Mucosa of rectum (tissue), 2 donors: ENCODE measurements at regions not wholly inside any gene's neighbourhood (a gene's known extent, or its start where the extent isn't known, plus 50 kb on each side); places are given as distances from the start of the nearest gene placed in this dataset.

Experiments
- H3K27ac ChIP-seq, 2 donors: one replicate each; pipeline ENCODE4 v1.7.0; 2013; ENCODE audit warnings: inconsistent platforms in 2 of 2, low read depth in 2 of 2, low read length in 2 of 2
- H3K27me3 ChIP-seq, 2 donors: one replicate each; pipeline ENCODE4 v1.7.0; 2013; ENCODE audit warnings: low read length in 2 of 2; ENCODE audit not compliant: control insufficient read depth in 2 of 2, insufficient read depth in 2 of 2
- H3K36me3 ChIP-seq, 2 donors: one replicate each; pipeline ENCODE4 v1.7.0; 2013; ENCODE audit warnings: low read length in 2 of 2; ENCODE audit not compliant: control insufficient read depth in 2 of 2, insufficient read depth in 2 of 2
- H3K4me1 ChIP-seq, 2 donors: one replicate each; pipeline ENCODE4 v1.7.0; 2013; ENCODE audit warnings: low read length in 2 of 2, mild to moderate bottlenecking in 1 of 2; ENCODE audit not compliant: control insufficient read depth in 2 of 2, insufficient read depth in 2 of 2
- H3K4me3 ChIP-seq, 2 donors: one replicate each; pipeline ENCODE4 v1.7.0; 2013; ENCODE audit warnings: low read length in 2 of 2
- H3K9ac ChIP-seq, 2 donors: one replicate each; pipeline ENCODE4 v1.7.0; 2013; ENCODE audit warnings: low read length in 2 of 2, low read depth in 1 of 2, mild to moderate bottlenecking in 1 of 2
- H3K9me3 ChIP-seq, 2 donors: one replicate each; pipeline ENCODE4 v1.7.0; 2013; ENCODE audit warnings: low read length in 2 of 2; ENCODE audit not compliant: control insufficient read depth in 2 of 2
- donor health status: healthy.
- donor health status: Normal muscosa, but diverticular disease.

GRCh38 chr4:147326591-147326990 is 154.3 kb upstream of the EDNRA start:
- Histone ChIP-seq H3K4me3 (no peak overlapping the region), H3K27me3 (no peaks in the 10 kb centered on the region), H3K4me1 (peaks cover 0 to 13% of the 10 kb centered on the region in 2 donors), H3K9me3 (no peaks in the 10 kb centered on the region), H3K36me3 (no peaks in the 10 kb centered on the region), H3K9ac (no peak overlapping the region), H3K27ac (no peak overlapping the region)

- no peaks in the 10 kb centered on the region for H3K27me3 ChIP-seq
- peak overlapping the region in 1 of 2 donors; percentile 24 for H3K27ac ChIP-seq
- no peaks in the 10 kb centered on the region for H3K9me3 ChIP-seq
- no peak overlapping the region for H3K9ac ChIP-seq
- H3K4me3 ChIP-seq = no peak overlapping the region
- H3K36me3 ChIP-seq = no peaks in the 10 kb centered on the region
- peaks cover 0 to 13% of the 10 kb centered on the region in 2 donors for H3K4me1 ChIP-seq
These were observed 153.6 kb upstream of the EDNRA start for GRCh38 chr4:147327322-147327721.

GRCh38 chr4:147328189-147328588 is 152.7 kb upstream of the EDNRA start:
- Histone ChIP-seq H3K4me1 (peaks cover 0 to 13% of the 10 kb centered on the region in 2 donors), H3K27me3 (no peaks in the 10 kb centered on the region), H3K36me3 (no peaks in the 10 kb centered on the region), H3K27ac (peak overlapping the region in 1 of 2 donors; percentile 48), H3K9me3 (no peaks in the 10 kb centered on the region), H3K4me3 (no peak overlapping the region), H3K9ac (no peak overlapping the region)

- Histone ChIP-seq H3K4me1 (peaks cover 0 to 16% of the 10 kb centered on the region in 2 donors), H3K4me3 (no peak overlapping the region), H3K27ac (peak overlapping the region in 1 of 2 donors; percentile 34), H3K9me3 (no peaks in the 10 kb centered on the region), H3K36me3 (no peaks in the 10 kb centered on the region), H3K9ac (no peak overlapping the region), H3K27me3 (no peaks in the 10 kb centered on the region)
These were observed 152.0 kb upstream of the EDNRA start for GRCh38 chr4:147328756-147329446.

GRCh38 chr4:147332091-147332490 is 148.8 kb upstream of the EDNRA start:
- no peak overlapping the region for H3K27ac ChIP-seq
- no peaks in the 10 kb centered on the region for H3K27me3 ChIP-seq
- H3K9ac ChIP-seq = no peak overlapping the region
- no peaks in the 10 kb centered on the region for H3K9me3 ChIP-seq
- H3K4me3 ChIP-seq = no peak overlapping the region
- H3K4me1 ChIP-seq = peaks cover 2 to 21% of the 10 kb centered on the region in 2 donors
- H3K36me3 ChIP-seq = no peaks in the 10 kb centered on the region

- no peaks in the 10 kb centered on the region for H3K9me3 ChIP-seq
- no peak overlapping the region for H3K27ac ChIP-seq
- H3K4me1 ChIP-seq = peaks cover 2 to 23% of the 10 kb centered on the region in 2 donors
These were observed 146.4 kb upstream of the EDNRA start for GRCh38 chr4:147334478-147334877.

GRCh38 chr4:147335183-147335582 is 145.7 kb upstream of the EDNRA start:
- Histone ChIP-seq H3K4me3 (no peak overlapping the region), H3K36me3 (no peaks in the 10 kb centered on the region), H3K27ac (no peak overlapping the region), H3K4me1 (peaks cover 2 to 23% of the 10 kb centered on the region in 2 donors), H3K9ac (no peak overlapping the region), H3K9me3 (no peaks in the 10 kb centered on the region), H3K27me3 (no peaks in the 10 kb centered on the region)

More at GRCh38 chr4:147334478-147334877, 146.4 kb upstream of the EDNRA start:
- no peak overlapping the region for H3K9ac ChIP-seq
- H3K27me3 ChIP-seq = no peaks in the 10 kb centered on the region
- no peaks in the 10 kb centered on the region for H3K36me3 ChIP-seq
- H3K4me3 ChIP-seq = no peak overlapping the region

GRCh38 chr4:147336252-147336651 is 144.6 kb upstream of the EDNRA start:
- Histone ChIP-seq H3K27me3 (no peaks in the 10 kb centered on the region), H3K9ac (no peak overlapping the region)

GRCh38 chr4:147339100-147339499 is 141.8 kb upstream of the EDNRA start:
- Histone ChIP-seq H3K4me3 (no peak overlapping the region), H3K27ac (peak overlapping the region in 1 of 2 donors; percentile 52), H3K9me3 (no peaks in the 10 kb centered on the region), H3K4me1 (peaks cover 2 to 18% of the 10 kb centered on the region in 2 donors), H3K9ac (no peak overlapping the region), H3K36me3 (no peaks in the 10 kb centered on the region), H3K27me3 (no peaks in the 10 kb centered on the region)

More at GRCh38 chr4:147336252-147336651, 144.6 kb upstream of the EDNRA start:
- Histone ChIP-seq H3K4me1 (peaks cover 2 to 23% of the 10 kb centered on the region in 2 donors), H3K27ac (no peak overlapping the region), H3K4me3 (no peak overlapping the region), H3K9me3 (no peaks in the 10 kb centered on the region), H3K36me3 (no peaks in the 10 kb centered on the region)

- H3K27ac ChIP-seq = no peak overlapping the region
- H3K9me3 ChIP-seq = no peaks in the 10 kb centered on the region
- no peak overlapping the region for H3K9ac ChIP-seq
- peaks cover under 1 to 11% of the 10 kb centered on the region in 2 donors for H3K4me1 ChIP-seq
- H3K4me3 ChIP-seq = no peak overlapping the region
- no peaks in the 10 kb centered on the region for H3K36me3 ChIP-seq
- H3K27me3 ChIP-seq = no peaks in the 10 kb centered on the region
These were observed 140.8 kb upstream of the EDNRA start for GRCh38 chr4:147340111-147340510.
